ENCODE measurements at regions not wholly inside any gene's neighbourhood (a gene's known extent, or its start where the extent isn't known, plus 50 kb on each side); places are given as distances from the start of the nearest gene placed in this dataset.

DNA sequence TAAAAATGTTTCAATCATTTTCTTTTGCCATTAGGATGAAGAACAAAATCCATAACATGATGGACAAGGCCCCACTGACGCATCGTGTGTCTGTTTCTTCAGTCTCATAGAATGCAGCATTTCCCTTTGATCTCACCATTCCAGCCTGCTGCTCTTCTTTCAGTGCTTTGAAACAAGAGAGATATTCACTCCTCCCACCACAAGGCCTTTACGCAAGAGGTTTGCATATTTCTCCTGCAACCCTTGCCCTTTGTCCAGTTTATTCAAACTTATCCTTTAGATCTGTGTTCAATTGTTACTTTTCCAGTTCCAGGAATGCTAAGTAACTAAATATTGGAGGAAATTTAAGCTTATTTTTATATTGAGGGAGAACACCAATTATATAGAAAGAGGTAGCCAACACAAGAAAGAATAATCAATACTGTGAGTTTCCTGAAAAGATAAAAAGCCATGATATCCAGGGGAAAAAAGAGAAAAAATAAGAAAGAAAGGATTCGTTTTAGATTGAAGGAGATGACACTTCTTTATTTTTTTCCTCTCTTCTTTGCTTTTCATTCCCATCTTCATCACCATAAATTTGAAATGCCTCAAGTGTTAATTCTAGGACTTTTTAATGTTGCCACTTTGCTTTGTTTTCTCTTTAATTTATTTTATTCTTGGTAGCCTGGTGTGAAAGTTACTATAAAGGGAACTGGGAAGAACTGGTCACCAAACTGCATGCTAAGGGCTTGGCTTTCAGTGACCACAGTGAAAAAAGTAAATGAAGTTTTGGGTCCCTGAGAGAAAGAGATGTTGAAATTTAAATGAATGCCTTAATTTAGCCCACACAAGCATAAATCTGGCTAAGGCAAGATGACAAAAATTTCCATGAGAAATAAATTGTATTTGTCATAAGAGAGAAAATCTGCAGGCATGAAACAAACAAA lies 102.1 kb downstream of the KIF2B start:
- no peaks in the 10 kb centered on the region for H3K79me2 ChIP-seq (ENCODE audit: insufficient read depth, low read length)
- no peak overlapping the region for H3K27ac ChIP-seq (ENCODE audit: low read depth, low read length)
- no peak overlapping the region for H3K4me3 ChIP-seq (ENCODE audit: insufficient read depth, low read length, poor library complexity, severe bottlenecking)
- TF ChIP-seq, protein P1, sequence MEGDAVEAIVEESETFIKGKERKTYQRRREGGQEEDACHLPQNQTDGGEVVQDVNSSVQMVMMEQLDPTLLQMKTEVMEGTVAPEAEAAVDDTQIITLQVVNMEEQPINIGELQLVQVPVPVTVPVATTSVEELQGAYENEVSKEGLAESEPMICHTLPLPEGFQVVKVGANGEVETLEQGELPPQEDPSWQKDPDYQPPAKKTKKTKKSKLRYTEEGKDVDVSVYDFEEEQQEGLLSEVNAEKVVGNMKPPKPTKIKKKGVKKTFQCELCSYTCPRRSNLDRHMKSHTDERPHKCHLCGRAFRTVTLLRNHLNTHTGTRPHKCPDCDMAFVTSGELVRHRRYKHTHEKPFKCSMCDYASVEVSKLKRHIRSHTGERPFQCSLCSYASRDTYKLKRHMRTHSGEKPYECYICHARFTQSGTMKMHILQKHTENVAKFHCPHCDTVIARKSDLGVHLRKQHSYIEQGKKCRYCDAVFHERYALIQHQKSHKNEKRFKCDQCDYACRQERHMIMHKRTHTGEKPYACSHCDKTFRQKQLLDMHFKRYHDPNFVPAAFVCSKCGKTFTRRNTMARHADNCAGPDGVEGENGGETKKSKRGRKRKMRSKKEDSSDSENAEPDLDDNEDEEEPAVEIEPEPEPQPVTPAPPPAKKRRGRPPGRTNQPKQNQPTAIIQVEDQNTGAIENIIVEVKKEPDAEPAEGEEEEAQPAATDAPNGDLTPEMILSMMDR (IDR thresholded peaks at IDR 0.05; ENCODE audit: insufficient read depth, low read length, poor library complexity, severe bottlenecking) = no peak
- no peak for TF ChIP-seq EZH2phosphoT487 (conservative IDR thresholded peaks at IDR 0.05; ENCODE audit: low read length)
- no peaks in the 10 kb centered on the region for H3K9me3 ChIP-seq (ENCODE audit: insufficient read depth, low read length)
- no peaks in the 10 kb centered on the region for H3F3A ChIP-seq (ENCODE audit: insufficient read depth)
- no peaks in the 10 kb centered on the region for H4K20me1 ChIP-seq (ENCODE audit: low read depth, low read length)
- no peaks in the 10 kb centered on the region for H3K36me3 ChIP-seq (ENCODE audit: low read length)
- H3K9me2 ChIP-seq (replicated peaks; ENCODE audit: insufficient read depth, low read length) = no peaks in the 10 kb centered on the region
- no peaks in the 10 kb centered on the region for H3K27me3 ChIP-seq (ENCODE audit: low read length)
- H3K4me2 ChIP-seq (ENCODE audit: low read depth, low read length, poor library complexity, severe bottlenecking) = no peak overlapping the region
- no peak overlapping the region for H2AFZ ChIP-seq (ENCODE audit: low read depth, low read length, severe bottlenecking)
- H3K9ac ChIP-seq (ENCODE audit: low read length) = no peak overlapping the region

DNA sequence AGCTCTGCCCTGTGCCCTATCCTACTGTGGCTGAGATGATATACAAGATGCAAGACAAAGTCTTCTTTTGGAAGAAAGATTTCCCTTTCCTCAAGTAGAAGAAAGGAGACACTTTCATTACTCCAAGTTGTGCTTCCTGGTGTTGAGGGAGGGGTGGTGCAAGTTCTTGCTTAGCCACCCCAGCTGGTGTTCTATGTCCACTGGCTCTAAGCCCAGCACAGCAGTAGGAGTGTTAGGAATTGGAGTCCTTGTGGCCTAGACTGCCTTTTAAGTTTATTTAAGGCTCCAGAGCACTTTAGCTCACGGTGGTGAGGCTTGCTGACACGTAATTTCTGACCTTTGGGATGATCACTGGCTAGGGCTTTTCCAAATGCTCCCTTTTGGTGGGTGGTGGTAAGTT lies 109.7 kb downstream of the KIF2B start:
- Histone ChIP-seq H3F3A (ENCODE audit: insufficient read depth) (no peaks in the 10 kb centered on the region), H3K9ac (ENCODE audit: low read length) (no peak overlapping the region), H3K9me2 (replicated peaks; ENCODE audit: insufficient read depth, low read length) (no peaks in the 10 kb centered on the region), H3K79me2 (ENCODE audit: insufficient read depth, low read length) (no peaks in the 10 kb centered on the region), H3K36me3 (ENCODE audit: low read length) (no peaks in the 10 kb centered on the region), H4K20me1 (ENCODE audit: low read depth, low read length) (no peaks in the 10 kb centered on the region), H2AFZ (ENCODE audit: low read depth, low read length, severe bottlenecking) (no peak overlapping the region), H3K4me3 (ENCODE audit: insufficient read depth, low read length, poor library complexity, severe bottlenecking) (no peak overlapping the region), H3K27ac (ENCODE audit: low read depth, low read length) (no peak overlapping the region), H3K4me2 (ENCODE audit: low read depth, low read length, poor library complexity, severe bottlenecking) (no peak overlapping the region), H3K27me3 (ENCODE audit: low read length) (no peaks in the 10 kb centered on the region), H3K9me3 (ENCODE audit: insufficient read depth, low read length) (no peaks in the 10 kb centered on the region)
- no peak for TF ChIP-seq EZH2phosphoT487 (conservative IDR thresholded peaks at IDR 0.05; ENCODE audit: low read length)
- TF ChIP-seq, protein P1 (IDR thresholded peaks at IDR 0.05; ENCODE audit: insufficient read depth, low read length, poor library complexity, severe bottlenecking) = no peak

DNA sequence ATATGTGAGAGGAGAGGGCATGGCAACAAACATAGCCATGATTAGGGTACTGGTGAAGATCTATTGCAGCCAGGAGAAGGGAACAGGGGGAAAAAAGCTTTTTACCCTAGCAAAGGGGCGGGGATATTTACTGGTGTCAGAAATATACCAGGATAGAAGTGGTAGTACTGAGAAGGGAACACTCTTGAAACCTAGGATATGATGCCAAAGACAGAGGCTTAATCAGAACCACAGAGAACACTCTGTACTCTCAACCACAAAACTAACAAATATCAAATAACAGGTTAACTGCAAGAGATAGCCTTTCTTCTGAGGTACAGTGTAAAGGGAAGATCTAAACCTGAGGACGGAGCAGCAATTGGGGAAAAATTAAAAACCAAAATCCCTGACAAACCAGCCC lies 112.2 kb downstream of the KIF2B start:
- H2AFZ ChIP-seq (ENCODE audit: low read depth, low read length, severe bottlenecking) = no peak overlapping the region
- no peak overlapping the region for H3K4me3 ChIP-seq (ENCODE audit: insufficient read depth, low read length, poor library complexity, severe bottlenecking)
- no peaks in the 10 kb centered on the region for H3K27me3 ChIP-seq (ENCODE audit: low read length)
- no peaks in the 10 kb centered on the region for H3K9me3 ChIP-seq (ENCODE audit: insufficient read depth, low read length)
- H3K36me3 ChIP-seq (ENCODE audit: low read length) = no peaks in the 10 kb centered on the region
- H4K20me1 ChIP-seq (ENCODE audit: low read depth, low read length) = no peaks in the 10 kb centered on the region
- no peak overlapping the region for H3K4me2 ChIP-seq (ENCODE audit: low read depth, low read length, poor library complexity, severe bottlenecking)
- H3K79me2 ChIP-seq (ENCODE audit: insufficient read depth, low read length) = no peaks in the 10 kb centered on the region
- H3K9me2 ChIP-seq (replicated peaks; ENCODE audit: insufficient read depth, low read length) = no peaks in the 10 kb centered on the region
- no peak overlapping the region for H3K27ac ChIP-seq (ENCODE audit: low read depth, low read length)
- H3F3A ChIP-seq (ENCODE audit: insufficient read depth) = no peaks in the 10 kb centered on the region
- no peak overlapping the region for H3K9ac ChIP-seq (ENCODE audit: low read length)
- TF ChIP-seq EZH2phosphoT487 (conservative IDR thresholded peaks at IDR 0.05; ENCODE audit: low read length) = no peak
- TF ChIP-seq, protein P1 (IDR thresholded peaks at IDR 0.05; ENCODE audit: insufficient read depth, low read length, poor library complexity, severe bottlenecking) = no peak
